ENCODE measurements at regions not wholly inside any gene's neighbourhood (a gene's known extent, or its start where the extent isn't known, plus 50 kb on each side); places are given as distances from the start of the nearest gene placed in this dataset.

GRCh38 chr7:125126376-125126775 lies 196.8 kb upstream of the POT1 start:
- no peaks in the 10 kb centered on the region for H3K79me2 ChIP-seq (ENCODE audit: low read depth)
- BruUV-seq (replicated peaks) = no TSS peak
- no peak overlapping the region for H3K4me3 ChIP-seq
- no peak overlapping the region for H3K27ac ChIP-seq
- intact Hi-C loops (cut with micrococcal nuclease; ENCODE audit: unreplicated experiment) = no loop called here
- ChIA-PET CTCF (no interaction called here), POLR2A (ENCODE audit: unreplicated experiment) (no interaction called here)
- no peak for TF ChIP-seq EZH2 (IDR thresholded peaks at IDR 0.05; ENCODE audit: low read depth)
- TF ChIP-seq, protein P1, sequence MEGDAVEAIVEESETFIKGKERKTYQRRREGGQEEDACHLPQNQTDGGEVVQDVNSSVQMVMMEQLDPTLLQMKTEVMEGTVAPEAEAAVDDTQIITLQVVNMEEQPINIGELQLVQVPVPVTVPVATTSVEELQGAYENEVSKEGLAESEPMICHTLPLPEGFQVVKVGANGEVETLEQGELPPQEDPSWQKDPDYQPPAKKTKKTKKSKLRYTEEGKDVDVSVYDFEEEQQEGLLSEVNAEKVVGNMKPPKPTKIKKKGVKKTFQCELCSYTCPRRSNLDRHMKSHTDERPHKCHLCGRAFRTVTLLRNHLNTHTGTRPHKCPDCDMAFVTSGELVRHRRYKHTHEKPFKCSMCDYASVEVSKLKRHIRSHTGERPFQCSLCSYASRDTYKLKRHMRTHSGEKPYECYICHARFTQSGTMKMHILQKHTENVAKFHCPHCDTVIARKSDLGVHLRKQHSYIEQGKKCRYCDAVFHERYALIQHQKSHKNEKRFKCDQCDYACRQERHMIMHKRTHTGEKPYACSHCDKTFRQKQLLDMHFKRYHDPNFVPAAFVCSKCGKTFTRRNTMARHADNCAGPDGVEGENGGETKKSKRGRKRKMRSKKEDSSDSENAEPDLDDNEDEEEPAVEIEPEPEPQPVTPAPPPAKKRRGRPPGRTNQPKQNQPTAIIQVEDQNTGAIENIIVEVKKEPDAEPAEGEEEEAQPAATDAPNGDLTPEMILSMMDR (conservative IDR thresholded peaks at IDR 0.05) = no peak
- no peak overlapping the region for H2AFZ ChIP-seq
- no peaks in the 10 kb centered on the region for H3K27me3 ChIP-seq (ENCODE audit: insufficient read depth, low read depth)
- no peaks in the 10 kb centered on the region for H3F3A ChIP-seq (ENCODE audit: insufficient read depth, low read depth)
- H3K9me2 ChIP-seq (ENCODE audit: insufficient read depth) = no peaks in the 10 kb centered on the region
- DNase-seq = no peak
- H3K4me1 ChIP-seq (replicated peaks; ENCODE audit: insufficient read depth) = no peaks in the 10 kb centered on the region
- no peak overlapping the region for H3K4me2 ChIP-seq
- H4K20me1 ChIP-seq (ENCODE audit: insufficient read depth) = no peaks in the 10 kb centered on the region
- H3K9me3 ChIP-seq (ENCODE audit: insufficient read depth, low read depth) = no peaks in the 10 kb centered on the region
- H3K36me3 ChIP-seq (ENCODE audit: low read depth) = no peaks in the 10 kb centered on the region

DNA sequence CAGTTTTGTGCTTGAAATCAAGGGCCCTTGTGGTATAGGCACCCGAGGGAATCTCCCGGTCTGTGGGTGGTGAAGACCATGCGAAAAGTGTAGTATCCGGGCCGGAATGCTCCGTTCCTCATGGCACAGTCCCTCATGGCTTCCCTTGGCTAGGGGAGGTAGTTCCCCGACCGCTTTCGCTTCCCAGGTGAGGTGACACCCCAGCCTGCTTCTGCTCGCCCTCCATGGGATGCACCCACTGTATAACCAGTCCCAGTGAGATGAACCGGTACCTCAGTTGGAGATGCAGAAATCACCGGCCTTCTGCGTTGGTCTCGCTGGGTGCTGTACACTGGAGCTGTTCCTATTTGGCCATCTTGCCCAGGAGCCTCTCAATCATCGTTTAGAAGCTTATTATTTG lies 195.7 kb upstream of the POT1 start:
- Histone ChIP-seq H3K4me3 (no peak overlapping the region), H3K9me2 (ENCODE audit: insufficient read depth) (no peaks in the 10 kb centered on the region), H3K36me3 (ENCODE audit: low read depth) (no peaks in the 10 kb centered on the region), H3K27me3 (ENCODE audit: insufficient read depth, low read depth) (no peaks in the 10 kb centered on the region), H3K4me1 (replicated peaks; ENCODE audit: insufficient read depth) (no peaks in the 10 kb centered on the region), H2AFZ (no peak overlapping the region), H4K20me1 (ENCODE audit: insufficient read depth) (no peaks in the 10 kb centered on the region), H3K9me3 (ENCODE audit: insufficient read depth, low read depth) (no peaks in the 10 kb centered on the region), H3K4me2 (no peak overlapping the region), H3K27ac (no peak overlapping the region), H3K79me2 (ENCODE audit: low read depth) (no peaks in the 10 kb centered on the region), H3F3A (ENCODE audit: insufficient read depth, low read depth) (no peaks in the 10 kb centered on the region)
- intact Hi-C loops (cut with micrococcal nuclease; ENCODE audit: unreplicated experiment) = no loop called here
- ChIA-PET CTCF (no interaction called here), POLR2A (ENCODE audit: unreplicated experiment) (no interaction called here)
- DNase-seq = no peak
- BruUV-seq (replicated peaks) = no TSS peak
- no peak for TF ChIP-seq EZH2 (IDR thresholded peaks at IDR 0.05; ENCODE audit: low read depth)
- TF ChIP-seq, protein P1 (conservative IDR thresholded peaks at IDR 0.05) = no peak

DNA sequence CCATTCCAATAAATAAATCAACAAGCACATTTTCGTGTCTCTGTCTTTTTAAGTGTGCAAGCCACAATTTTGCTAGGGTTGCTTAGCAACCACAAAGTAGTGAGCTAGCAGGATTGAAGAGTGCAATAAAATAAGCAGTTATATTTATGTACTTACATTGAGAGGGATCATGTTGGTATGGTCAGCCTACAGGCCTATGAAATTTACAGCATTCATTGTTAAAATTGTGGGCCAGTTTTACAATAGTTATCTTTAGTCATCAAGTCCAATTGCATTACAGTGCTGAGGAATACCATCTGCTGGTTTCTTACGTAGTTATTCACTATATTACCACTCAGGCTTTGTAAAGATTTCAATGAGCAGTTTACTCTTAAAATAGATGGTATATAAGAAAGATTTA lies 192.5 kb upstream of the POT1 start:
- no peaks in the 10 kb centered on the region for H3K79me2 ChIP-seq (ENCODE audit: low read depth)
- H3K4me1 ChIP-seq (replicated peaks; ENCODE audit: insufficient read depth) = no peaks in the 10 kb centered on the region
- no peaks in the 10 kb centered on the region for H3K27me3 ChIP-seq (ENCODE audit: insufficient read depth, low read depth)
- no peaks in the 10 kb centered on the region; the same call in 1 of the 2 replicates for H3K9me2 ChIP-seq (ENCODE audit: insufficient read depth)
- no peaks in the 10 kb centered on the region for H4K20me1 ChIP-seq (ENCODE audit: insufficient read depth)
- no peak overlapping the region for H2AFZ ChIP-seq
- TF ChIP-seq, protein P1 (conservative IDR thresholded peaks at IDR 0.05) = no peak
- no peak overlapping the region for H3K27ac ChIP-seq
- no peak overlapping the region for H3K4me3 ChIP-seq
- no peak for DNase-seq
- H3K4me2 ChIP-seq = no peak overlapping the region
- H3K36me3 ChIP-seq (ENCODE audit: low read depth) = no peaks in the 10 kb centered on the region
- H3K9me3 ChIP-seq (ENCODE audit: insufficient read depth, low read depth) = no peaks in the 10 kb centered on the region
- intact Hi-C loops (cut with micrococcal nuclease; ENCODE audit: unreplicated experiment) = no loop called here
- POLR2A ChIA-PET (ENCODE audit: unreplicated experiment) = no interaction called here
- CTCF ChIA-PET = no interaction called here
- no TSS peak for BruUV-seq (replicated peaks)
- no peaks in the 10 kb centered on the region for H3F3A ChIP-seq (ENCODE audit: insufficient read depth, low read depth)
